Cerebellar cortex (tissue), 1 donor: ENCODE measurements at regions not wholly inside any gene's neighbourhood (a gene's known extent, or its start where the extent isn't known, plus 50 kb on each side); places are given as distances from the start of the nearest gene placed in this dataset.
"Not testable (repeated sequence)": the region's sequence is repeated elsewhere in the genome, so short reads cannot be mapped to it uniquely, and the experiment has no call there.

Experiments
- DNase-seq: peaks from one replicate; pipeline ENCODE4 v3.0.0-alpha.2; 2015; ENCODE audit warnings: low spot score

GRCh38 chr5:111976705-111977435 lies 219.9 kb upstream of the NREP start:
- DNase-seq, result no peak

- peak; percentile 84 for DNase-seq
These were observed 218.1 kb upstream of the NREP start for GRCh38 chr5:111975133-111975532.

GRCh38 chr5:111973961-111974360 lies 217.0 kb upstream of the NREP start:
- DNase-seq, result peak; percentile 53

- DNase-seq, result no peak
These were observed 215.6 kb upstream of the NREP start for GRCh38 chr5:111972548-111972947.

- no peak for DNase-seq
These were observed 215.1 kb upstream of the NREP start for GRCh38 chr5:111972080-111972479.

- DNase-seq, result no peak
These were observed 211.5 kb upstream of the NREP start for GRCh38 chr5:111968459-111968858.

- no peak for DNase-seq
These were observed 210.5 kb upstream of the NREP start for GRCh38 chr5:111967463-111967862.

GRCh38 chr5:111966290-111966689 lies 209.3 kb upstream of the NREP start:
- no peak for DNase-seq

GRCh38 chr5:111963555-111963954 lies 206.6 kb upstream of the NREP start:
- DNase-seq, result no peak

- no peak for DNase-seq
These were observed 205.9 kb upstream of the NREP start for GRCh38 chr5:111962906-111963305.

- DNase-seq, result no peak
These were observed 204.9 kb upstream of the NREP start for GRCh38 chr5:111961862-111962261.

- no peak for DNase-seq
These were observed 203.7 kb upstream of the NREP start for GRCh38 chr5:111960476-111961215.

- no peak for DNase-seq
These were observed 201.9 kb upstream of the NREP start for GRCh38 chr5:111958851-111959250.

GRCh38 chr5:111956765-111957164 lies 199.8 kb upstream of the NREP start:
- not testable (repeated sequence) for DNase-seq

GRCh38 chr5:111954516-111955395 lies 197.8 kb upstream of the NREP start:
- DNase-seq, result no peak

GRCh38 chr5:111953351-111954127 lies 196.5 kb upstream of the NREP start:
- DNase-seq, result no peak

- DNase-seq, result no peak
These were observed 195.6 kb upstream of the NREP start for GRCh38 chr5:111952555-111952954.

- no peak for DNase-seq
These were observed 193.7 kb upstream of the NREP start for GRCh38 chr5:111950660-111951059.

- DNase-seq, result peak; percentile 81
These were observed 191.3 kb upstream of the NREP start for GRCh38 chr5:111948092-111948841.

GRCh38 chr5:111946556-111946955 lies 189.6 kb upstream of the NREP start:
- DNase-seq, result peak; percentile 53

- DNase-seq, result no peak
These were observed 188.5 kb upstream of the NREP start for GRCh38 chr5:111945535-111945934.
